ENCODE measurements at regions not wholly inside any gene's neighbourhood (a gene's known extent, or its start where the extent isn't known, plus 50 kb on each side); places are given as distances from the start of the nearest gene placed in this dataset.

- no peak for TF ChIP-seq POLR2AphosphoS5 (IDR thresholded peaks at IDR 0.05; ENCODE audit: low read depth, low read length)
- TF ChIP-seq FOXP2 (optimal IDR thresholded peaks at IDR 0.05; ENCODE audit: borderline replicate concordance, extremely low read depth, extremely low read length, insufficient read depth) = no peak
- TF ChIP-seq REST (IDR thresholded peaks at IDR 0.05; ENCODE audit: insufficient read depth in 1 of 2, low read depth in 2 of 2, low read length in 2 of 2) = no peak
- TF ChIP-seq TAF1 (IDR thresholded peaks at IDR 0.05; ENCODE audit: borderline replicate concordance, insufficient read depth, low read length) = no peak
- no peak for TF ChIP-seq SIN3A (IDR thresholded peaks at IDR 0.05; ENCODE audit: borderline replicate concordance, insufficient read depth, low read length)
Observed at GRCh38 chr13:109331898-109332297, 454.5 kb downstream of the IRS2 start.

- no peak for TF ChIP-seq REST (IDR thresholded peaks at IDR 0.05; ENCODE audit: insufficient read depth in 1 of 2, low read depth in 2 of 2, low read length in 2 of 2)
- TF ChIP-seq FOXP2 (optimal IDR thresholded peaks at IDR 0.05; ENCODE audit: borderline replicate concordance, extremely low read depth, extremely low read length, insufficient read depth) = no peak
- no peak for TF ChIP-seq SIN3A (IDR thresholded peaks at IDR 0.05; ENCODE audit: borderline replicate concordance, insufficient read depth, low read length)
- TF ChIP-seq POLR2AphosphoS5 (IDR thresholded peaks at IDR 0.05; ENCODE audit: low read depth, low read length) = no peak
- no peak for TF ChIP-seq TAF1 (IDR thresholded peaks at IDR 0.05; ENCODE audit: borderline replicate concordance, insufficient read depth, low read length)
Observed at GRCh38 chr13:109331011-109331433, 455.4 kb downstream of the IRS2 start.

GRCh38 chr13:109330123-109330522, 456.3 kb downstream of the IRS2 start:
- TF ChIP-seq TAF1 (IDR thresholded peaks at IDR 0.05; ENCODE audit: borderline replicate concordance, insufficient read depth, low read length) (no peak), REST (IDR thresholded peaks at IDR 0.05; ENCODE audit: insufficient read depth in 1 of 2, low read depth in 2 of 2, low read length in 2 of 2) (no peak), POLR2AphosphoS5 (IDR thresholded peaks at IDR 0.05; ENCODE audit: low read depth, low read length) (no peak), SIN3A (IDR thresholded peaks at IDR 0.05; ENCODE audit: borderline replicate concordance, insufficient read depth, low read length) (no peak), FOXP2 (optimal IDR thresholded peaks at IDR 0.05; ENCODE audit: borderline replicate concordance, extremely low read depth, extremely low read length, insufficient read depth) (no peak)

GRCh38 chr13:109329175-109329574, 457.2 kb downstream of the IRS2 start:
- TF ChIP-seq SIN3A (IDR thresholded peaks at IDR 0.05; ENCODE audit: borderline replicate concordance, insufficient read depth, low read length) (no peak), REST (IDR thresholded peaks at IDR 0.05; ENCODE audit: insufficient read depth in 1 of 2, low read depth in 2 of 2, low read length in 2 of 2) (no peak), POLR2AphosphoS5 (IDR thresholded peaks at IDR 0.05; ENCODE audit: low read depth, low read length) (no peak)

- TF ChIP-seq REST (IDR thresholded peaks at IDR 0.05; ENCODE audit: insufficient read depth in 1 of 2, low read depth in 2 of 2, low read length in 2 of 2) (no peak), SIN3A (IDR thresholded peaks at IDR 0.05; ENCODE audit: borderline replicate concordance, insufficient read depth, low read length) (no peak), POLR2AphosphoS5 (IDR thresholded peaks at IDR 0.05; ENCODE audit: low read depth, low read length) (no peak), TAF1 (IDR thresholded peaks at IDR 0.05; ENCODE audit: borderline replicate concordance, insufficient read depth, low read length) (no peak), FOXP2 (optimal IDR thresholded peaks at IDR 0.05; ENCODE audit: borderline replicate concordance, extremely low read depth, extremely low read length, insufficient read depth) (no peak)
Observed at GRCh38 chr13:109326601-109327000, 459.8 kb downstream of the IRS2 start.
